HUDEP-2 (cell line): ENCODE measurements at regions not wholly inside any gene's neighbourhood (a gene's known extent, or its start where the extent isn't known, plus 50 kb on each side); places are given as distances from the start of the nearest gene placed in this dataset.
A peak's percentile ranks its signal among the peaks of the same experiment; 100 is the strongest.

Experiments used
- DNase-seq, 76 experiments: peaks; one replicate each; lab custom pipeline; 2025; ENCODE audit not compliant: unreplicated experiment in 76 of 76; lab: John Stamatoyannopoulos, UW

DNA sequence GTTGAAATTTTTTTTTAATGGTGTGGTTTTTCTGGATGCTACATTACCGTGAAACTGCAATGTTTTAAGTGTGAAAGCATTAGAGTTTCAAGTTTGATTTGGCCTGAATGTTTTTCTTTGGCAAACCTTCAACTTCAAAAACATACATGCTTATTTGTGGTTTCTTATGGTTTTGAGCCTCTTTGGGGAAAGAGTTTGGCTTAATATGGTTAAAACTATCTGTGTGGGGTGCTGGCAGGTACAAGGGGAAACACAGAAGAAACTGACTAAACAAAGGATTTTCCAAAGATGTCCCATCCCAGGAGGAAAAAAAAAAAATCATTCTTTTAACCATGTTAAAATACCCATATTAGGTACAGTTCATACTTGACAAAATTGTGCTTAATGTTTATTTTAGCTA lies 121.1 kb downstream of the HGF start:
- DNase-seq, result no peak

DNA sequence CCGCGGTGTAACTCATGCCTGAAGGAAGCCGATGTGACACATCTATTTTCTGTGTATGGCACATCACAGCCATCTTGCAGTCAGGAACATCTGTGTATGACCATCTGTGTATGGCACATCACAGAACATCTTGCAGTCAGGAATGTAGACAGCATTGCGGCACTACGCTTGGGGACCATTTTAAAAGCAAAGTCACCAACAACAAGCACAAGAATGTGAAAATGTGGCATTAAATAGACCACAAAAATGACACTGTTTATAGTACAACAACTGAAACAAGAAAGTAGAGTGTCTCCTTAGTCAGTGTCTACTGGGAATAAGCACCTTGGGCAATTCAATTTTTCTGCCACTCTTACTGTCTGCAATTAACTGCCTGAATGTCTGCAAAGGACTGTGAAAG lies 124.4 kb downstream of the HGF start:
- DNase-seq, result no peak

DNA sequence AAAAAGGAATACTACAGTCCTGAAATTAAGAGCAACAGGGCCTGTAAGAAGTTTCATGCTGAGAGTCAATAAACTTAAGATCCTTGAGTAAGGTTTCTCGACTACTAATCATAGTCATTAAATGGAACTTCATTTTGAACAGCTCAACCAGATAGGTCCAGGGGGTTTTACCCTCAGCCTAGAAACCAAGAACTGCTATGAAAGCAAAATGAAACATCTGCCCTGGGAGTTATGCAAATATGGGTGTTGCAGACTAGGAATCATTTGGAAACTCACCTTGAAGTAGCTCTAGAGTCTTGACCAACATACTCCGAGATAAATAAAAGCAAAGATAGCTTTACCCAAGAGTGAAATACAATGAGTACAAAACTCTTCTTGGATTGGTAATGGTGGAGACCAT lies 128.0 kb downstream of the HGF start:
- no peak for DNase-seq

DNA sequence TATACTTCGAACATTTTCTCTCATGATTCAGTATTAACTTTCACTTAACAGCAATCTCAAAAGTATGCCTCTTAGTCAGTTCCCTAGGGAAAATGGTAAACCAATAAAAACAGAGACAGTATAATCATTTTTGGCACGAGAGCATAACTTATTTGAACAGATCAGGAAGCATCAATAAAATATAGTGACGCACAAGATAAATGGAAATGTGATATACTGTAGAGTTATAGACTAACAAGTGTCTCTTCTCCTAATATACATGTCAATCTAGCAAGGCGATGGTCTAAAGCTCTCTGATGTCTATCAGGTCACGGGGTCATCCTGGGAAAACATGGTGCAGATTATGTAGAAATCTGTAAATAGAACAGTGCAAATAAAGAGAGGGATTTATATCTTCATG lies 131.6 kb downstream of the HGF start:
- no peak for DNase-seq

DNA sequence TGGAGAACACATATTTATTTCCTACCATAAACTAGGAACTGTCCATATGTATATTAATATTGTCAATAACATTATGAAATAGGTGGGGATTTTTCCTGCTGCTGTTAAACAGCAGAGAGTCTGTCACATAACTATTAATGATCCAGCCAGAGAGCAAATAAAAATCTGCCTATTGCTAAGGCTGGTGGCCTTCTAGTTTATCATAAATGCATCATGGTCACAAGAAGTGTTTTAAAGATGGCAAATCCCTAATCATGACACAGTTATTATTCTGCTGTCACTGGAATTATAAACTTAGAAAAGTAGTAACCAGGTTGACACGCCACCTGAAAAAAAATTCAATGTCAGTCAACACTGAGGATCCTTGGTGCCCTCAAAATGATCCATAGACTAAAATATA lies 132.3 kb downstream of the HGF start:
- no peak for DNase-seq

DNA sequence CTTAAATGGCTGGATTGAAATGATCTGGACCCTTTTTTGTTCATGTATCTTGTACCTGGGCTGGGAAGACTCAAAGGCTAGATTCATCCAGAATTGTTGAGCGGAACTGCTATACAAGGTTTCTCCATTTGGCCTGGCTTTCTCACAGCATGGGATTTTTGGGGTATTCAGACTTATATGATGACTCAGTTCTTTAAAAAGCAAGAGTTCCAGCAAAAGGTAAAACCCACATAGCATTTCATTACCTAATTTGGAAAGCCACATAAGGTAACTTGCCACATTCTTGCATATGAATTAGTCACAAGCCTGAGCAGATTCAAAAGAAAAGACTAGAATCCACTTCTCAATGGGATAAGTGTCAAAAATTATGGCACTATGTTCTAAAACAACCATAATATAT lies 137.4 kb downstream of the HGF start:
- no peak for DNase-seq

DNA sequence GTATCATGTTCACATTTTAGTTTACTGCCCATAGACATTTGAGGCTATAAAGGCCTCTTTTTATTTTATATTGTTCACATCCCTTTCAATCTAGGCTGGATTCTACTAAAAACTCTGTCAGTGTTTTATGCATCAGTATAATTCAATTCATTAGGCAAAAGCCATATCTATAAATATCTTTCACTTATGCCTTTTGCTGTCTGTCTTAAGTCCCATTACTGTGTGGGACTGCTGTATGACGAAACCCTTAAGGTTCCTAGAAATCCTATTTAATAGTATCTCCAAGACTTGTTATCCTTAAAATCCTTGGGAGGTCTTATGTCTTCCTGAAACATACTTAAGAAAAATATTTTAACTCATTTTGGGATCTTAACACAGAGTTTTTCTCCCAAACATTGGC lies 139.2 kb downstream of the HGF start:
- no peak for DNase-seq

DNA sequence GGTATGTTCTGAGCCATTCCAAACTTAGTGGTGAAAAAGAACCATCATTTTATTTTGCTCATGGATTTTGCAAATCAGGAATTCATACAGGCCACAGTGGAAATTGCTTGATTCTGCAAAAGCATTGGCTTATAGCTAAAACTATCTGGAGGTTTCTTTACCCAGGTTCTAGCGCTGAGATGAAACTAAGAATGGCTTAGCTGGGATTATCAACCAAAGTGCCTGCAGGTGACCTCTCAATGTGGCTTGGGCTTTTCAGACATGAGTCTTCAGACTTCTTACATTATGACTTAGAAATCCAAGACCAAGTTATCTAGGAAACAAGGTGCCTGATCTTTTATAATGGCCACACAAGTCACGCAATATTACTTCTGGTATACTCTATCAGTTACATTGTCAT lies 140.1 kb downstream of the HGF start:
- no peak for DNase-seq

DNA sequence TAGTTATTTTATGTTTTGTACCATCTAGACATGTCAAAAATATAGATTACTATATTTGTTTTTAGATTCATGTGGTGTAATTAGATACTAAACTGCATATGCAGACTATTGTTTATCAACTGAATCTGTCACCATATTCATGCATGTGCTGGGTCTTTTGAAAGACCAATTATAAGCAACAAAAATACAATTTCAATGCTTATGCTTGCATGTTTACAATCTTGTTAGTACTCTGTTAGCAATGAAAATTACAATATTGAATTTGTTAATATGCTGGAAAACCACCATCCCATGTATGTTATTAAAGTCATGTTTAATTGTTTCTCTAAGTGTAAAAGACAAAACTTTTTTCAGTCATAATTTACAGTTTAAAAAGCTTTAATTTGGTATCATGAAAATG lies 140.9 kb downstream of the HGF start:
- DNase-seq, result no peak

DNA sequence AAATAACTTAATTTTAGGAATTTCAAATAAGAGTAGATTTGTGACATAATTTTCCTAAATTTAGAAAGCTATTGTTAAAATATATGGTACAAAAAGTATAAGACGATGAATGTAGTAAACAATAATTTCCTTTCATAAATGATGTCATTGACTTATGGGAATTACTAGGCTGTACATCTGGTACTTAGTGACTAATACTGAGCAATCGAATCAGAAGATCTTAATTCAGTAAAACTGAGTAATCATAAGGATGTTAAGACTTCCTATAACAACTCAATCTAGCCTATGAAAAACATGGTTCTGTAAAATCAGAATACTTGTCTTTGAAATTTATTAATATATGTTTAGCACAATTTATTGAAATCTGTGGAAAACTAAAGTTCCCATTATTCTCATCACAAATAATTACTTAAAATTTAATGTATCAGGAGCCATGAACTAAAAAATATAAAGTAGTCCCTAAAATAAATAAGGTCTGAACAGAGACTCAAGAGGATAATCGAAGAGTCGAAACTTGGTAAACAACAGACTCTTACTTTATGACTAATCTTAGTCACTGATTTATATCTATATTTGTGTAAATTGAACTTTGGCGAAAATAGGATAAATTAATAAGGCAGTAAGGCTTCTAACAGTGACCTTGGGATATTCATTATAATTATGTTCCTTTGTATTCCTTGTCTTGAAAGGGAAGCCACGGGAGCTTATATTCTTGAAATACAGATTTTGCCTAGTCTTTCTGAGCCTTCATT lies 142.1 kb downstream of the HGF start:
- DNase-seq, result no peak

DNA sequence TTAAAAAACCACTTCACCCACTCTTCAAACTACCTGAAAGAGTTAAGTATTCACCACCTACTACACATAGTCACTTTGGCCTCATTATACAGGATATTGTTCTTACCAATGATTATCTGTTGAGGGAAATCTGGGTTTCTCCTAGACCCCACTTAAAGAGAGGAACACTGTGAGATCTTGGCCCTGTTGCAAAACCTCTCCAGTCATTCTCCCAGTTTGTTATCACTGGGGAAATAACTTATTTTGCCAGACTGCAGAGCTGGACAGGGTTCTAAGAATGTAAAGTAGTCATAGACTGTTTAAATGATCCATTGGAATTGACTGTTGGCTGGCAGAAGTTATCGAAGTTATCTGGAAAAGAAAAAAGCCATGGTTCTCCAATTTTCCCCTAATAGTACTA lies 143.8 kb downstream of the HGF start:
- DNase-seq, result no peak

DNA sequence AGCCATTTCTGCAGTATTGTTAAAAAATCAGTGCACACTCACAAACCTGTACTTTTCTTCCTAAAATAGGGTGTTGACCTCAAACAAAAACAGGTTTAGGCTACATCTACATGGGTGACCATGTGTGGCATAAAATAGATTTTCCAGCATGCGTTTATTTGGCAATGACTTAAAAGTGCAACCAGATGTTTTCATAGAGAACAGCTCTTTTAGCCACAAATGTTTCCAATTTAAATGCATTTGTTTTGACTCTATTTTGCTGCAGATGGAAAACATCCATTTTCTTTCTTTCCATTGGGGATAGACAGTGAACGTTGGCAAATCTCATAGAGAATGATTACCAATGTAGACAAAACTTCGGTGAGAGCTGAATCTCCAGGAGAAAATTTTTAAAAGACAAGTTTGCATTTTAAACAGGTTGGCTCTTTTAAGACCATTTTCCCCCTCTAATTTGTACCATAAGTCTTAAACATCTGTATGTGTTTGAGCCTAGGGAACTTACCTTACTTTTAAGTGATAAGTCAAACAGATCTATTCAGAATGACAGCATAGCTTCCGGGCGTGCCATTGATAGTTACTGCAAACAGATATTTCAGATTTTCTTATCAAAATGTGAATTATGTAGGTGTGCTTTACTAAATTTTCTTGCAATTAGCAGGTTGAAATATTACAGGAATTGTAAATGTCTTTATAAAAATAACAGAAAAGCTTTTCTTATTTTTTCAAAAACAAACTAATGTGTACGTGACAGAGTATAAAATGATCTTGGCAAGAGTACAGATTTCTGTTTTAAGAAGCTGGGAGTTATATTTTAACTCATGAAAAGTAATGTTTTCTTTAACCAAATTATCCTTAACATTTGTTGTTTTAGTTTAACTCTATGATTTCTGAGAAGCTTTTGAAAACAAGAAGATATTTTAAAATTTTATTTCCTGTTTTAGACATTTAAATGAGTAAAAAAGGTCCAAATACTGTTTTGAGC lies 144.9 kb downstream of the HGF start:
- DNase-seq, result no peak

DNA sequence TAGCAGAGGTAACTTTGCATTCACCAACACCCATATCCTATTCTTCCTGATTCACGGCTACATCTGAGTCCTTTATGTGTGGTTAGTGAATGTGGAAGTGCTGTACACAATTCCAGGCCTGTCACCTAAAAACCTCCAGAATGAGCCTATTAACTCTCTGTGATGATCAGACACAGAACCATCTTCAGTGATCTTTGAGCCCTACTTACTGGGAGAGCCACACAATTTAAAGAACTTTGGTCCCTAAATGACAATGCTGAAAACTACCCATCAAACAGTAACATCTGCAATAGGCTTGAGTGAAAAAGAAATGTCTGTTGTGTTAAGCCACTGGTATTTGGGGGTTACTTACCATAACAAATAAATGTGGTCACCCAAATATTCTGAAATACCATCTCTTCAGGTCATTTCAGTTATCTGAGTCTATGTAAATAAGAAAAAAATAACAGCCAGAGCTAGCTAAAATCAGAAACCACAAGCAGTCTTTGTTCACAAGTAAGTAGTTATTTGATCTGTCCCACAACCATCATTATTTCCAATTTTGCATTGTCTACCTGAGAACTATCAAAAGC lies 145.7 kb downstream of the HGF start:
- no peak for DNase-seq

DNA sequence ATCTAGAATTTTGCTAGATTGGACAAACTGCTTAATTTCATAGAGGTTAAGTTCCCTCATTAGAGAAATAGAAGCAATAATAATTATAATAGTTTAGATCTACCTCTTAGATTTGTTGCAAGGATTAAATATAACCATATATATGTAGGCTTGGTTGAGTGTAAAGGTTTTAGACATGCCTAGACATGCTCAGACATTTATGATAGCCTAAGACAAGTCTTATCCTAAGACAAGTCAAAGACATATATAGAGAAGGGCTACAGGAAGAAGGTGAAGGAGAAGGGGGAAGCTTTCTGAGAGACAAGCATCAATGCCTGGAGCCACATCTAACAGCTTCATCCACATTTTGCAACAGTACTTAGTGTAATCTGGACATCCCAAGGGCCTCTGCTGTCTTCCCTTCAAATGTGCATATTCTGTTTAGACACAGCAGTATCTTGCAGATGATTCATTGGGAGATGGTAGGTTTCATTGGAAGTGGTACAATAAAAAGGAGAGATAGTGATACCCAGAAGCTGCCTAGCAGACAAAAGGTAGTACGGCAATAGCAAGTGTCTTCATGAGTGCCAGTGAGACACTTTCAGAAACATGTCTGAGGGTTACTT lies 146.5 kb downstream of the HGF start:
- peak in 1 of 76 experiments; percentile 0 for DNase-seq

DNA sequence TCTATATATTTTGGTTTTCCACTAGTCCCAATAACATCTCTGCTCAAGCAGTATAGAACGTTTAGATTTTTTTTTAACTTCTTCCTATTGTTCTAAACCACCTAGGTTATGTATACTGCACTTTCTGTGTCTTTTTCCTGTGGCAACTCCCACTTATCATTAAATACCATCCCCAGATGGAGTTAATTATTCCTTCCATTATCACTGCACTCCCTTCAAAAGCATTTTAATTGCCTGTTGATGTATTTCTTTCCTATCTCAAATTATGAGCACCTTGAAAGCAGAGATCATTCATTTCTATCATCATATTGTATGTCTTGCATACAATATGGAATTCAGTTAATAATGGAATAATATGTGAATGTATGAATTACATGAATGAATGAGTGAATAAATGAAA lies 148.0 kb downstream of the HGF start:
- DNase-seq, result no peak

DNA sequence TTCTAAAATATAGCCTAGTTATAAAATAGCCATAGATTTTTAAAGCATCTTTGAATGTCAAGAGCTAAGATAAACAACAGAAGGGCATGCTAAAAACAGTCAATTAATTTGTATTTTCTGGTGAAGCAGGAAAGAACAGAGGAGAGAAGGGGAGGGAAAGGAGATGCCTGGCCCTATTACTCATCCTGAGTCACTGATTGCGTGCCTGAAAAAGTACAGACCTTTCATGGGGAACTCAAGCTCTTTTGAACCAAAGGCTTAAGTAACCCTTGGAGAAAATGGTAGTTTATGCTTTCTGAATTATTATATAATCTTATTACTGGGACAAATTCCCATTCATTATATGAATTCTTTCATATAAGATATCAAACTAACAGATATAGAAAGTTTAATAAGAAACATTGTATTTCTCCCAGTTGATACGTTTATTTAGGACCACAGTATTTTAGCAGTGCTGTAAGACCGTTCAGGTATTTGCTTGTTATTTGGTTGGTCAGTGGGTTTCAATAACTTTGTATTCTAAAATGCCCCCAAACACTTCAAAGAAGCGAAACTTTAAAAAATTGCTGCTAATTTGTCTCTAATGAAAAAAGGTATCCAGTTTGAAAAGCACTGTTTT lies 151.3 kb downstream of the HGF start:
- no peak for DNase-seq

DNA sequence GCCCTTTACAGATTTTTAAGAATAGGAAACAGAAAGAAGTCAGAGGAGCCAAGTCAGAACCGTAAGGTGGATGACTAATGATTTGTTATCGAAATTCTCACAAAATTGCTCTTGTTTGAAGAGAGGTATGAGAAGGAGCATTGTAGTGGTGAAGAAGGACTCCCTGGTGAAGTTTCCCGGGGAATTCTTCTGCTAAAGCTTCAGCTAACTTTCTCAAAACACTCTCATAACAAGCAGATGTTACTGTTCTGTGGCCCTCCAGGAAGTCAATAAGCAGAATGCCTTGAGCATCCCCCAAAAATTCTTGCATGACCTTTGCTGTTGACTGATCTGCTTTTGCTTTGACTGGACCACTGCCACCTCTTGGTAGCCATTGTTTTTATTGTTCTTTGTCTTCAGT lies 152.9 kb downstream of the HGF start:
- no peak for DNase-seq

DNA sequence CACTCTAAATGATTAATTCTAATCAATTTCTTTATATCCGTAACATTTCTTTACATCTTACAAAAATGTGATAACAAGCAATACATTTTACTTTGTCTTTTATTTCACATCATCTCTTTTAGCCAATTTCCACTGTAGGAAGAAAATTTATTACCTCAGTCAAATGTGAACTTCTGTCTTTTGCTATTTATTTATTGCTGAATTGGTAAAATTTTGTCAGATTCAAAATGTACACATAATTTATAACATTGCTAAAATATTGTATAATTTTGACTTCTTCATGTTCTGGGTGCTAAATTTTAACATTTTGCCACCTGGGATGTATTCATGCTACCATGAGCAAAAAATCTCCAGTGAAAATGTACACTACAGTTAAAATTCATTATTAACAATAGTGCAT lies 158.0 kb downstream of the HGF start:
- DNase-seq, result no peak

DNA sequence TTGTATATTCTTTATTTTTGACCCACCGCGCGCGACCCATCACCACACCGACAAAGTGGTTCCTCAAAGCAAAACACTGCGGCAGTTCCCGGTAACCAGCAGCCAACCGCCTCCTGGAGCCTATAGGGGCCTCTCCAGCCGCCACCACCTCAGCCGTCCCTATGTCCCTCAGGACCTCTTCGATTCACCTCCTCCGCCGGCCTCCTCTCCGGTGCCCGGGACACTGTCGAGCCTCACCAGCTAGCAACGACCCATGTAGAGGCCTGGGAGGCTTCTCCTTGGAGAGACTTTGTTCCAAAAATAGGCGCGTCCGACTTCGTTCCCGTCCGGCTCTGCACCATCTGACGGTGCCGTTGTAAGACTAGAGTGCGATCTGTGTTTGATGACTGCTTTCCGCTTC lies 158.8 kb downstream of the HGF start:
- no peak for DNase-seq

DNA sequence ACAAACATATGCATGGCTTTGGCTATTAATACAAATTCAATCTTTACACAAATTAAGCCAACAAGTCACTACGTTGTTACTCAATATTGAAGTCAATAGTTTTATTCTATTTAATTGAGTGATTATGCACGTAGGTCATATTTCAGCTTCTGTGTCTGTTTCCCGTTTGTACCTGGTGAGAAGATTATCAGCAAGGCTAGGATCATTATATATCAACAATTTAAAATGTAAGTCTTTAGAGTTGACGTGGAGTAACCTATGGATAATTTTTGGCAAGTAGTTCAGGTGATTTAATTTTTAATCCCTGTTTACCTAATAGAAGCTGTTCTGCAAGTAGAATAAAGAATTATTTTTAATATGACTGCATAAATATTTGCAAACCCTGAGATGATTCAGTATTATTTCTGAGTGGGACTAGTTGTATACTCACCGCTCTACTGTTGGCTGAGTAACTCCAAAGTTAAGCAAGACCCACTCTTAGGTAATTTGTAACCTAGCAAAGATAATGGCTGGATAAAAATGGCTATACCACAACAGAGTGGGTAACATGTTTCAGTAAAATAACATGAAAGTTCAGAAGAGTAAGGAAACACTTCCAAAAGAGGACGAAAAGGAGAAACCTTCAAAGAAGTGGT lies 161.0 kb downstream of the HGF start:
- DNase-seq, result no peak
